Spleen (tissue), 11 donors: ENCODE measurements at regions not wholly inside any gene's neighbourhood (a gene's known extent, or its start where the extent isn't known, plus 50 kb on each side); places are given as distances from the start of the nearest gene placed in this dataset.

Source experiments
- DNase-seq: peaks from one replicate; pipeline ENCODE4 v3.0.0-alpha.2; 2020
- H3K27ac ChIP-seq, 8 donors: fragments of 200-600 bp; sonication (generic) in 7 of 8; 1 replicate in 4 of 8; 2 replicates in 4 of 8; pipeline versions ENCODE4 v1.5.0 to v1.8.0; 2016 to 2021; ENCODE audit warnings: inconsistent platforms in 4 of 8, mild to moderate bottlenecking in 4 of 8, moderate library complexity in 1 of 8
- H3K27me3 ChIP-seq, 7 donors: fragments of 200-600 bp; sonication (generic) in 6 of 7; replicated peaks in 1 of 7; 1 replicate in 4 of 7; 2 replicates in 3 of 7; pipeline versions ENCODE4 v1.5.0 to v1.8.0; 2016 to 2021; ENCODE audit warnings: inconsistent platforms in 3 of 7, mild to moderate bottlenecking in 1 of 7
- H3K36me3 ChIP-seq, 6 donors: fragments of 200-600 bp; sonication (generic) in 5 of 6; 1 replicate in 4 of 6; 2 replicates in 2 of 6; pipeline versions ENCODE4 v1.5.0 to v1.8.0; 2016 to 2021; ENCODE audit warnings: inconsistent platforms in 2 of 6
- H3K4me1 ChIP-seq, 6 donors: fragments of 200-600 bp; sonication (generic) in 5 of 6; 1 replicate in 3 of 6; 2 replicates in 3 of 6; pipeline versions ENCODE4 v1.5.0 to v1.8.0; 2016 to 2021; ENCODE audit warnings: inconsistent platforms in 3 of 6
- H3K4me3 ChIP-seq, 8 donors: fragments of 200-600 bp; sonication (generic) in 7 of 8; 1 replicate in 4 of 8; 2 replicates in 4 of 8; pipeline versions ENCODE4 v1.5.0 to v1.8.0; 2016 to 2021; ENCODE audit warnings: inconsistent platforms in 4 of 8, mild to moderate bottlenecking in 4 of 8, moderate library complexity in 2 of 8
- H3K9me3 ChIP-seq, 8 donors: fragments of 200-600 bp; sonication (generic) in 7 of 8; 1 replicate in 4 of 8; 2 replicates in 4 of 8; pipeline versions ENCODE4 v1.5.0 to v1.8.0; 2016 to 2021; ENCODE audit warnings: inconsistent platforms in 4 of 8
- POLR2A ChIP-seq, 3 donors: fragments of 450-650 bp; IDR thresholded peaks; one replicate each; pipeline ENCODE4 v1.5.1; 2017; ENCODE audit warnings: antibody characterized with exemption in 3 of 3, mild to moderate bottlenecking in 1 of 3
- POLR2AphosphoS5 ChIP-seq, 3 donors: sonication (generic); formaldehyde crosslinking; IDR thresholded peaks; one replicate each; pipeline ENCODE4 v1.5.1; 2017; ENCODE audit warnings: antibody characterized with exemption in 3 of 3
- WGBS, 5 donors: extraction: QIAGEN DNeasy Blood & Tissue Kit in 3 of 5; methylation state at CpG; one replicate each; pipeline versions ENCODE4 v1.1.5 to v1.1.7; 2013 to 2018; 5-methylcytosine and 5-hydroxymethylcytosine counted together
- intact Hi-C: fragments of 100-400 bp; cut with DNase I; formaldehyde crosslinking; loops from one replicate; pipeline ENCODE4 v1.15.0; 2023; ENCODE audit warnings: low total_unique reads
- TF ChIP-seq, protein P1 (sequence below), 11 experiments: fragments of 200-600 bp in 7 of 11; fragments of 450-650 bp in 4 of 11; sonication (generic) in 4 of 11; IDR thresholded peaks in 8 of 11; conservative IDR thresholded peaks in 3 of 11; 1 replicate in 7 of 11; 2 replicates in 4 of 11; pipeline versions ENCODE4 v1.4.0 to v1.8.0; 2016 to 2021; ENCODE audit warnings: antibody characterized with exemption in 11 of 11, inconsistent platforms in 4 of 11, mild to moderate bottlenecking in 1 of 11
- donor health status: healthy with polysubstance abuse.
- donor health status: DM: no; HTN: no; CAD: no; lungs with moderate emphysema.
- donor health status: DM: no; HTN: no; CAD: no.
- donor health status: Bipolar disorder and iron deficiency.
- donor health status: healthy.
- donor health status: DM: no; HTN: no; CAD: no.
- donor health status: DM: yes; HTN: yes; CAD: no.

DNA sequence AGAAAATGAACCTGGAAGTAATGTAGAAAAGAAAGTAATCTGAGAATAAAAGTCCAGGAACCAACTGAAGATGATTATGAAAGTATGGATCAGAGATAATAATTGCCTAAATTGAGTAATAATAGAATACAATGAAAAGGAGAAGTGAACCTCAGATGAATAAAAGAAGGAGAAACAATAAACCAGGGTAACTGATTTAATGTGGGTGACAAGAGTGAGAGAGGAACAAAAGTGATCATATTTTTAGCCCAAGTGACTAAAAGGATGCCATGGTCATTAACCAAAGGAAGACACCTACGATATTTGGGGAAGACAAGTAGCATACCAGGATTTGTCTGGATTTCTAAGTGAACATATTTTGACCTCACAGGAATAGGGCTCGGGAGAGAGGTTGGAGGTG is 600.6 kb downstream of the RNF144A start:
- Histone ChIP-seq H3K27me3 (no peaks in the 10 kb centered on the region), H3K9me3 (no peaks in the 10 kb centered on the region), H3K27ac (no peak overlapping the region), H3K4me1 (no peaks in the 10 kb centered on the region), H3K36me3 (no peaks in the 10 kb centered on the region), H3K4me3 (no peak overlapping the region)
- DNase-seq: no peak
- WGBS, 5 donors: 60 to 82% (median 70%) methylated on average over 2 of the region's 2 CpGs
- intact Hi-C loops: no loop called here
- TF ChIP-seq POLR2A (IDR thresholded peaks at IDR 0.05) (no peak), POLR2AphosphoS5 (IDR thresholded peaks at IDR 0.05) (no peak)
- TF ChIP-seq, protein P1, sequence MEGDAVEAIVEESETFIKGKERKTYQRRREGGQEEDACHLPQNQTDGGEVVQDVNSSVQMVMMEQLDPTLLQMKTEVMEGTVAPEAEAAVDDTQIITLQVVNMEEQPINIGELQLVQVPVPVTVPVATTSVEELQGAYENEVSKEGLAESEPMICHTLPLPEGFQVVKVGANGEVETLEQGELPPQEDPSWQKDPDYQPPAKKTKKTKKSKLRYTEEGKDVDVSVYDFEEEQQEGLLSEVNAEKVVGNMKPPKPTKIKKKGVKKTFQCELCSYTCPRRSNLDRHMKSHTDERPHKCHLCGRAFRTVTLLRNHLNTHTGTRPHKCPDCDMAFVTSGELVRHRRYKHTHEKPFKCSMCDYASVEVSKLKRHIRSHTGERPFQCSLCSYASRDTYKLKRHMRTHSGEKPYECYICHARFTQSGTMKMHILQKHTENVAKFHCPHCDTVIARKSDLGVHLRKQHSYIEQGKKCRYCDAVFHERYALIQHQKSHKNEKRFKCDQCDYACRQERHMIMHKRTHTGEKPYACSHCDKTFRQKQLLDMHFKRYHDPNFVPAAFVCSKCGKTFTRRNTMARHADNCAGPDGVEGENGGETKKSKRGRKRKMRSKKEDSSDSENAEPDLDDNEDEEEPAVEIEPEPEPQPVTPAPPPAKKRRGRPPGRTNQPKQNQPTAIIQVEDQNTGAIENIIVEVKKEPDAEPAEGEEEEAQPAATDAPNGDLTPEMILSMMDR (IDR thresholded peaks at IDR 0.05 in 8 of 11, conservative IDR thresholded peaks at IDR 0.05 in 3 of 11): no peak

DNA sequence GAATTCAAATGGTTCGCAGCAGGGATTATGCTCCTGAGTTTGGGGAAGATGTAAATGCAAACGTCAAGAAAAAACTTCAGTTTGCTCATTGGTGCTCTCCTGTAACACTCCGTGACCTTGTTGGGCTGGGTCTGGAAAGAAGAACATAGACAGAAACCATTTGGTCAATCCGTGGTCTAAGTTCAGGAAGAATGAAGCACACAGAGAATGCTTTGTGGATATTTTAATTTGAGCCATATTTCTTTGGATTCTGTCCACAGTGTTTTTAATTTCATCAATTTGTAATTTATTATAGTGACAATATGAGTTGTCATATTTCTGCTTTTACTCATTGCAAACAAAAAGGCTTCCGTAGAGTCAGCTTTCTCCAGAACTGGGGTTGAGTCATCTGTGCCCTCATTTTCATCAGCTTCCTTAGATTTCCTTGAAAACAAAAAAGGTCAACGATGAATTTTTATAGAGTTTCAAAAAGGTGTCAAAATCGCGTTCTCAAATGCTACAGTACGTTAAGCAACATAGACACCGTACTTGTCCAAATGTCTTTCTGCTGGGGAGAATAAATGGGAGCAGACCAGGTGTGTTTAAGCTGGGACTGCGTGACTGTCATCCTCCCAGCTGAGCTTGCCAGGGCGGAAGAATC is 606.4 kb downstream of the RNF144A start:
- H3K9me3 ChIP-seq: peaks cover 0 to 5% (median 2%) of the 10 kb centered on the region in 8 donors
- TF ChIP-seq, protein P1 (IDR thresholded peaks at IDR 0.05 in 8 of 11, conservative IDR thresholded peaks at IDR 0.05 in 3 of 11): no peak
- no peak for TF ChIP-seq POLR2A (IDR thresholded peaks at IDR 0.05)
- no peak for TF ChIP-seq POLR2AphosphoS5 (IDR thresholded peaks at IDR 0.05)
- H3K4me1 ChIP-seq: no peaks in the 10 kb centered on the region
- no peak overlapping the region for H3K27ac ChIP-seq
- H3K36me3 ChIP-seq: no peaks in the 10 kb centered on the region
- H3K4me3 ChIP-seq: no peak overlapping the region
- no peak for DNase-seq
- intact Hi-C loops: no loop called here
- WGBS, 5 donors: 62 to 80% (median 73%) methylated on average over 12 of the region's 12 CpGs
- H3K27me3 ChIP-seq: no peaks in the 10 kb centered on the region

DNA sequence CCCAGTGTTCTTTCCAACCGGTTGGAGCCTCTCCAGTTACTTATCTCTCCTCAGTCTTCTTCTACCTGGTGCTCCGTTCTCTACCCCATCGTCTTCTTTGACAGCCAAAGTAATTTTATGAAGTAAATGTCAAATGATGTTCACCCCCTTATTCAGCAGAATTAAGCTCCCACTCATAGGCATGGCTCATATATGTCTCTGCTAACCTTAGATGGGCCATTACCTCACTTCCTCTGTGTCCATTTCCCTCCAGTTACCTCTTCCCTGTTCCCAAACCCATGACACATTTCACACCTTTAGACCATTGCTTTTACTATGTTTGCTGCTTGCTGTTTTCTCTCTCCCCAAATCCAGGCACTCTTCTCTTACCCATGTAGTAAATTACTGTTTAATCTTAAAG is 607.0 kb downstream of the RNF144A start:
- WGBS, 5 donors: 66 to 100% (median 90%) methylated on average over 3 of the region's 3 CpGs
- DNase-seq: no peak

DNA sequence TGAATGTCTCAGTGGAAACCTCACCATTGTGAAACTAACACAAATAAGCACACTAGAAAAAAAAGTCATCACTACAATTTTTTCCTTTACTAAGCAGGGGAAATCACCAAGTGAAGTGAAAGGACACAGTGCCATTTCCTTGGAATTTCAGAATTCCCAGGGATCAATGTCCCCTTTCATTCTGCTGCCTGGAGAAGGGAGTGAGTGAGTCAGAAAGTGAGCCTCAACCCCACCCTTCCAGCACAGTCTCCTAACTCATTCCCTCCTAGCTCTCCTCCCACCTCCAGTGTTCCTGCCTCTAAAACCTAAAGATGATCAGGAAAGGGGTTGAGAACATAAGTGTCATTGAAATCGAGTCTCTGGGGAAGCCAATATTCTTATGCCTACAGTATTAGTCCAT is 608.5 kb downstream of the RNF144A start:
- Histone ChIP-seq H3K4me1 (no peaks in the 10 kb centered on the region), H3K36me3 (no peaks in the 10 kb centered on the region), H3K27ac (no peak overlapping the region), H3K9me3 (peaks cover 0 to 25% (median 17%) of the 10 kb centered on the region in 8 donors), H3K27me3 (no peaks in the 10 kb centered on the region), H3K4me3 (no peak overlapping the region)
- DNase-seq: no peak
- intact Hi-C loops: no loop called here
- TF ChIP-seq, protein P1 (IDR thresholded peaks at IDR 0.05 in 8 of 11, conservative IDR thresholded peaks at IDR 0.05 in 3 of 11): no peak
- TF ChIP-seq POLR2A (IDR thresholded peaks at IDR 0.05) (no peak), POLR2AphosphoS5 (IDR thresholded peaks at IDR 0.05) (no peak)
- WGBS, 5 donors: 75 to 83% (median 78%) methylated on average over 1 of the region's 1 CpG

More for the DNA sequence above, 607.0 kb downstream of the RNF144A start:
- no peaks in the 10 kb centered on the region for H3K27me3 ChIP-seq
- H3K9me3 ChIP-seq: peaks cover 0 to 11% (median 5%) of the 10 kb centered on the region in 8 donors
- no peak overlapping the region for H3K4me3 ChIP-seq
- H3K27ac ChIP-seq: no peak overlapping the region
- no peaks in the 10 kb centered on the region for H3K36me3 ChIP-seq
- H3K4me1 ChIP-seq: no peaks in the 10 kb centered on the region
- TF ChIP-seq POLR2AphosphoS5 (IDR thresholded peaks at IDR 0.05): no peak
- no peak for TF ChIP-seq POLR2A (IDR thresholded peaks at IDR 0.05)
- TF ChIP-seq, protein P1 (IDR thresholded peaks at IDR 0.05 in 8 of 11, conservative IDR thresholded peaks at IDR 0.05 in 3 of 11): no peak
- intact Hi-C loops: no loop called here
